AG09319 (cell line): ENCODE measurements at regions not wholly inside any gene's neighbourhood (a gene's known extent, or its start where the extent isn't known, plus 50 kb on each side); places are given as distances from the start of the nearest gene placed in this dataset.

Experiments
- DNase-seq: peaks from one replicate; pipeline ENCODE4 v3.0.0-alpha.2; 2010; ENCODE audit warnings: low read depth; ENCODE audit errors: extremely low read depth
- CTCF ChIP-seq: IDR thresholded peaks from 2 replicates; pipeline ENCODE4 v1.5.1; 2011; ENCODE audit warnings: low read depth, mild to moderate bottlenecking, inconsistent platforms, low read length, moderate library complexity

DNA sequence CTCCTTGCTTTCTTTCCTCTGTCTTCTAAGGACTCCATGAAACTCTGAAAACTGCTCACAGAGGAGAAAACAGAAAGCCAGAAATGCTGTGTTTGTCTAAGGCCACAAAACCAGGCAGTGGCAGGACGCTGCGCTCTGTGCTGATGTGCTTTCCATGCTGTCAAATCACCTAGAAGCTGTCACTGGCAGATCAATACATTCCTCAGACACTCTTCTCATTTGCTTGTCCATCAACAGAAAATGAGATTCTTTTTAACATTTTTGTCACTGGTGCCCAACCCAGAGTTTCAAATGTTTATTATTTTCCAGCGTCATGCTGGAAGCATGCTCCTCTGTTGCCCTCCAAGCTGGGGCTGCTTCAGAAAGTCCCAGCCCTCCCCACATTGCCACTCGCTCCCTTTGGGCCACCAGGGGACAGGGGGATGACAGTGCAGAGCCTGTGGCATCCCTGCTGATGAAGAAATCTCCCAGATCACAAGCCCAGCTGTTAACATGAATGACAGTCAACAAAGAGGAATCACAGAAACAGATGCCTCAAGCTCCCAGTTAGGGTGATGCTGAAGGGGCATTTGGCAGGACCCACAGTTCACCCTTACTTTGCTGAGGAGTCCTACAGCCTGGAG is 117.5 kb upstream of the MEIS1 start:
- no peak for DNase-seq
- TF ChIP-seq CTCF, result no peak

DNA sequence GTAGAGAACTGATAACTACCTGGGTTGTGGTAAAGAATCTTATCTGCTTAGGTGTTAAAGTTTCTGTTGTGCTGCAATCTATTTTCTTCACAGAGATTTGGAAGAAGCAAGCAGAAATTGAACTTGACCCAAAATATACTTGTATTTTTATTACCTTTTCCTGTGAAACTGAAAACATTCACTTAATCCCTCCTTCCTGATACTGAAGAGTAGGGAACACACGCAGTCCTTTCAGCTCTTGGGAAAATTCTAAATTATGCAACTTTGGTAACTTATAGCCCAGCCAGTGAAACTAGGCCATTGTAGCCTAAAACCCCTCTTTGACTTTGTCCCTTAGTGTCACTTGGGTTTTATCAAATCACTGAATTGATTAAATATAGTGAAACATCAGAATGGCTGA is 128.4 kb upstream of the MEIS1 start:
- no peak for DNase-seq
- TF ChIP-seq CTCF, result no peak

DNA sequence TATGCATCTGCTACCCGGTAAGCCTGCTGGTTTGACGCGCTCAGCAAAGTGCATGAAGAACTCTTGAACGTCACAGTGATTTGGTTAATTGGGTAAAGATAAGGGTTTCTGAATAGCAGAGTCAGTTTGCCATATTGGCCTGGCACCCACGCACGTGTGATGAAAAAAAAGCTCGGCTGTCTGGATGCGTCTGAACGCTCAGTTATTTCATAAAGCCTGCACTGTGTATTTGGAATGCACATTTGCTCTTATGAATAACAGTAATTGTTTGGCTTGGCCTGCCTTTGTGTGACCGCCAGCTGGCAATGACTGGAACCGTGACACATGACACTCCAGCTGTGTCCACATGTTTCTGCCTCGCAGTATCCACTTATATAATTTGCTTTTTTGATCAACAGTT is 129.2 kb upstream of the MEIS1 start:
- TF ChIP-seq CTCF, result no peak
- no peak for DNase-seq

- no peak for TF ChIP-seq CTCF
Measured at GRCh38 chr2:66303471-66303870, 131.5 kb upstream of the MEIS1 start.

DNA sequence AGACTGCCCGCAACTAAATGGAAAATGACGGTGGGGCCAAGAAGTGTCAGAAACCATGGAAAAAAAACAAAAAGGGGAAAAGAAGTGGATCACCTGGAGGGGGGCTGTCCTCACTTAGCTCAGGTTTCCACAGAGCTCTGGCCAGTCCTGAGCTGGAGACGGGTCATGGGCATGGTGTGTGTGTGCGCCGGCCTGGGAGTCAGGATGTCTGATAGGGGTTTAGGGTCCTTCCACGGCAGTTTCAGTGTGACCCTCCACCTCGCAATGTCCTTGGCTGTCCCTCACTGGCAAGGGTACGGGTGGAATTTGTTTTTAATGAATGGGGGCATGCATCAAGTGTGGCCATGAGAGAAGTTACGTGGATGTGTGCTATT is 133.2 kb upstream of the MEIS1 start:
- no peak for DNase-seq
- no peak for TF ChIP-seq CTCF

More at GRCh38 chr2:66303471-66303870, 131.5 kb upstream of the MEIS1 start:
- DNase-seq, result no peak

GRCh38 chr2:66301022-66301766 is 133.7 kb upstream of the MEIS1 start:
- DNase-seq, result no peak
- TF ChIP-seq CTCF, result no peak

- TF ChIP-seq CTCF, result no peak
- no peak for DNase-seq
Measured at GRCh38 chr2:66283787-66284186, 151.1 kb upstream of the MEIS1 start.
